ENCODE measurements at regions not wholly inside any gene's neighbourhood (a gene's known extent, or its start where the extent isn't known, plus 50 kb on each side); places are given as distances from the start of the nearest gene placed in this dataset.

- H3K27ac ChIP-seq: no peak overlapping the region
- H3K4me3 ChIP-seq: no peak overlapping the region
- intact Hi-C loops (cut with DNase I; ENCODE audit: low total_unique reads): no loop called here
- no peaks in the 10 kb centered on the region for H3K4me1 ChIP-seq
- no peaks in the 10 kb centered on the region for H3K27me3 ChIP-seq
- no peaks in the 10 kb centered on the region for H3K9me3 ChIP-seq
- TF ChIP-seq CTCF (IDR thresholded peaks at IDR 0.05) (no peak), POLR2A (IDR thresholded peaks at IDR 0.05) (no peak)
- H3K36me3 ChIP-seq: no peaks in the 10 kb centered on the region
- DNase-seq: no peak
Measured at GRCh38 chr2:58481670-58482069, 240.5 kb upstream of the FANCL start.

- no peak overlapping the region for H3K27ac ChIP-seq
- H3K36me3 ChIP-seq: no peaks in the 10 kb centered on the region
- no peaks in the 10 kb centered on the region for H3K9me3 ChIP-seq
- intact Hi-C loops (cut with DNase I; ENCODE audit: low total_unique reads): no loop called here
- no peaks in the 10 kb centered on the region for H3K4me1 ChIP-seq
- H3K27me3 ChIP-seq: no peaks in the 10 kb centered on the region
- H3K4me3 ChIP-seq: no peak overlapping the region
- DNase-seq: no peak
- TF ChIP-seq POLR2A (IDR thresholded peaks at IDR 0.05) (no peak), CTCF (IDR thresholded peaks at IDR 0.05) (no peak)
Measured at GRCh38 chr2:58480141-58480540, 239.0 kb upstream of the FANCL start.

- no peak for DNase-seq
- no peak overlapping the region for H3K27ac ChIP-seq
- TF ChIP-seq POLR2A (IDR thresholded peaks at IDR 0.05): no peak
- no peak for TF ChIP-seq CTCF (IDR thresholded peaks at IDR 0.05)
- no peaks in the 10 kb centered on the region for H3K36me3 ChIP-seq
- H3K27me3 ChIP-seq: no peaks in the 10 kb centered on the region
- H3K4me3 ChIP-seq: no peak overlapping the region
- intact Hi-C loops (cut with DNase I; ENCODE audit: low total_unique reads): no loop called here
- no peaks in the 10 kb centered on the region for H3K9me3 ChIP-seq
- no peaks in the 10 kb centered on the region for H3K4me1 ChIP-seq
Measured at GRCh38 chr2:58479535-58480140, 238.5 kb upstream of the FANCL start.

GRCh38 chr2:58476556-58476955 is 235.4 kb upstream of the FANCL start:
- Histone ChIP-seq H3K4me3 (no peak overlapping the region), H3K36me3 (no peaks in the 10 kb centered on the region), H3K27me3 (no peaks in the 10 kb centered on the region), H3K4me1 (no peaks in the 10 kb centered on the region), H3K9me3 (no peaks in the 10 kb centered on the region), H3K27ac (no peak overlapping the region)
- TF ChIP-seq POLR2A (IDR thresholded peaks at IDR 0.05): no peak
- no peak for TF ChIP-seq CTCF (IDR thresholded peaks at IDR 0.05)
- intact Hi-C loops (cut with DNase I; ENCODE audit: low total_unique reads): no loop called here
- DNase-seq: no peak

- no peak for TF ChIP-seq CTCF (IDR thresholded peaks at IDR 0.05)
- TF ChIP-seq POLR2A (IDR thresholded peaks at IDR 0.05): no peak
- intact Hi-C loops (cut with DNase I; ENCODE audit: low total_unique reads): no loop called here
- Histone ChIP-seq H3K9me3 (no peaks in the 10 kb centered on the region), H3K27me3 (no peaks in the 10 kb centered on the region), H3K4me1 (no peaks in the 10 kb centered on the region), H3K36me3 (no peaks in the 10 kb centered on the region), H3K27ac (no peak overlapping the region), H3K4me3 (no peak overlapping the region)
- DNase-seq: no peak
Measured at GRCh38 chr2:58475756-58476155, 234.6 kb upstream of the FANCL start.
